OCI-LY7 (cell line): ENCODE measurements at regions not wholly inside any gene's neighbourhood (a gene's known extent, or its start where the extent isn't known, plus 50 kb on each side); places are given as distances from the start of the nearest gene placed in this dataset.
"Not testable (repeated sequence)": the region's sequence is repeated elsewhere in the genome, so short reads cannot be mapped to it uniquely, and the experiment has no call there.

Source experiments
- BruUV-seq: library from RNA; stranded (reverse); fragments of 400-500 nt; replicated peaks from 2 replicates; lab custom pipeline; 2021; lab: Mats Ljungman, UMichigan
- CTCF ChIA-PET: fragments of 300-600 bp; sonication (Branson Sonifier 250); formaldehyde crosslinking; loops from one replicate; lab custom pipeline; 2022; ENCODE audit warnings: antibody characterized with exemption; ENCODE audit not compliant: unreplicated experiment; lab: Charles Lee
- POLR2A ChIA-PET: fragments of 300-600 bp; sonication (Branson Sonifier 250); formaldehyde crosslinking; loops from one replicate; lab custom pipeline; 2022; ENCODE audit warnings: antibody characterized with exemption; lab: Charles Lee
- DNase-seq: peaks from one replicate; pipeline ENCODE4 v3.0.0-alpha.2; 2015; ENCODE audit warnings: low spot score
- H2AFZ ChIP-seq: fragments of 200-600 bp; sonication (generic), shearing (Covaris generic); 2 replicates; pipeline ENCODE4 v1.6.1; 2014; ENCODE audit warnings: mild to moderate bottlenecking, antibody characterized with exemption, low read length, moderate library complexity
- H3K27ac ChIP-seq: fragments of 200-600 bp; sonication (generic); 2 replicates; pipeline ENCODE4 v1.5.1; 2014; ENCODE audit warnings: mixed run types, low read depth, mild to moderate bottlenecking, moderate library complexity, low read length, inconsistent platforms; ENCODE audit not compliant: poor library complexity, severe bottlenecking
- H3K36me3 ChIP-seq: fragments of 200-600 bp; sonication (generic); 2 replicates; pipeline ENCODE4 v1.6.1; 2014; ENCODE audit warnings: mild to moderate bottlenecking, antibody characterized with exemption, low read length, moderate library complexity, mixed read lengths; ENCODE audit not compliant: insufficient read depth
- H3K4me1 ChIP-seq: fragments of 200-600 bp; sonication (generic); 2 replicates; pipeline ENCODE4 v1.5.1; 2014; ENCODE audit warnings: mild to moderate bottlenecking, low read length; ENCODE audit not compliant: insufficient read depth, poor library complexity, severe bottlenecking
- H3K4me2 ChIP-seq: fragments of 200-600 bp; sonication (generic); 2 replicates; pipeline ENCODE4 v1.6.1; 2014; ENCODE audit warnings: mild to moderate bottlenecking, low read length
- H3K4me3 ChIP-seq: fragments of 200-600 bp; sonication (generic); 2 replicates; pipeline ENCODE4 v1.5.1; 2014; ENCODE audit warnings: mild to moderate bottlenecking, low read depth, low read length; ENCODE audit not compliant: poor library complexity, severe bottlenecking
- H3K79me2 ChIP-seq: fragments of 200-600 bp; sonication (generic); 2 replicates; pipeline ENCODE4 v1.6.1; 2016; ENCODE audit warnings: low read depth, mild to moderate bottlenecking, low read length, moderate library complexity, mixed read lengths; ENCODE audit not compliant: insufficient read depth
- H3K9me2 ChIP-seq: fragments of 200-600 bp; sonication (generic); 2 replicates; pipeline ENCODE4 v1.6.1; 2016; ENCODE audit warnings: mild to moderate bottlenecking, low read length, mixed read lengths; ENCODE audit not compliant: insufficient read depth
- H3K9me3 ChIP-seq: fragments of 200-600 bp; sonication (generic); 2 replicates; pipeline ENCODE4 v1.6.1; 2014; ENCODE audit warnings: mild to moderate bottlenecking, mixed run types, low read length, mixed read lengths
- H4K20me1 ChIP-seq: fragments of 200-600 bp; sonication (generic); 2 replicates; pipeline ENCODE4 v1.6.1; 2014; ENCODE audit warnings: mild to moderate bottlenecking, antibody characterized with exemption, low read length, moderate library complexity, mixed read lengths; ENCODE audit not compliant: insufficient read depth
- EZH2phosphoT487 ChIP-seq: fragments of 200-600 bp; sonication (generic); IDR thresholded peaks from 2 replicates; pipeline ENCODE4 v1.6.1; 2018; ENCODE audit warnings: low read depth, borderline replicate concordance, mild to moderate bottlenecking, mixed run types, antibody characterized with exemption, low read length, moderate library complexity, mixed read lengths
- intact Hi-C: fragments of 100-400 bp; cut with micrococcal nuclease; formaldehyde crosslinking; loops from one replicate; pipeline ENCODE4 v1.10.0; 2022; ENCODE audit not compliant: unreplicated experiment
- TF ChIP-seq, protein P1 (sequence below): fragments of 200-600 bp; sonication (generic); conservative IDR thresholded peaks from 2 replicates; pipeline ENCODE4 v1.5.1; 2014; ENCODE audit warnings: mild to moderate bottlenecking, antibody characterized with exemption, low read length, moderate library complexity, mixed read lengths

DNA sequence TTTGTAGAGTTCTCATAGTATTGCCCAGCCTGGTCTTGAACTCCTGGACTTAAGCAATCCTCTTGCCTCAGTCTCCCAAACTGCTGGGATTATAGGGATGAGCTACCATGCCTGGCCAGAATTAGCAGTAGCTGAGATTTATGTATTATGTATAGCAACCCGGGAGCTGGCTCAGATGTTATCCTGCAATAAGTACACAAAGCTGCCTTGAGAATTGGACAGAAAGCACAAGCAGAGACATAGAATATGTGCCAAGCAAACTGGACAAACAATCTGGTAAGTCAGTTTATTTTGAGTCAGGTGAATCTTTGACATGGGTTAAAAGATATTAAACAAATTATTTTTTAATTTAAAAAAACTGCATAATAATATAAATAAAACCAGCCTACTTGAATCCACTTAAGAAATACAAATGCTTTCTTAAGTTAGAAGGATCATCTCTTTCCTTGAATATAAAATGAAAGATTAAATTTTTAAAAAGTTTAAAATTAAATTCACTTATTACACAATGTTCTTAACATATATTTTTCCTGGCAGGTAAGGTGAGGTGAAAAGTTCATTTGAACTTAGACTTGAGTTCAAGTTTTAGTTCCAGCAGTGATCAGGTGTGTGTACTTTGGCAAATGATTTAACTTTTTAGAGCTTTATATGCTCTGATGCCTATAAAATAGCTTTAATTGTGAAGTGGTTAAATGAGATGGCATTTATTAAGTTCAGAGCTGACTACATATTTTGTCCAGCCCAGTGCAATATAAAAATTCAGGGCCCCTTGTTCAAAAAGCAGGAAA, 87.8 kb upstream of the ACSL1 start:
- no TSS peak for BruUV-seq
- no peaks in the 10 kb centered on the region for H4K20me1 ChIP-seq
- H3K27ac ChIP-seq = no peak overlapping the region
- no peaks in the 10 kb centered on the region for H3K4me1 ChIP-seq
- H3K4me3 ChIP-seq = no peak overlapping the region
- no peaks in the 10 kb centered on the region for H3K79me2 ChIP-seq
- no peak overlapping the region for H3K4me2 ChIP-seq
- TF ChIP-seq EZH2phosphoT487 = no peak
- TF ChIP-seq, protein P1, sequence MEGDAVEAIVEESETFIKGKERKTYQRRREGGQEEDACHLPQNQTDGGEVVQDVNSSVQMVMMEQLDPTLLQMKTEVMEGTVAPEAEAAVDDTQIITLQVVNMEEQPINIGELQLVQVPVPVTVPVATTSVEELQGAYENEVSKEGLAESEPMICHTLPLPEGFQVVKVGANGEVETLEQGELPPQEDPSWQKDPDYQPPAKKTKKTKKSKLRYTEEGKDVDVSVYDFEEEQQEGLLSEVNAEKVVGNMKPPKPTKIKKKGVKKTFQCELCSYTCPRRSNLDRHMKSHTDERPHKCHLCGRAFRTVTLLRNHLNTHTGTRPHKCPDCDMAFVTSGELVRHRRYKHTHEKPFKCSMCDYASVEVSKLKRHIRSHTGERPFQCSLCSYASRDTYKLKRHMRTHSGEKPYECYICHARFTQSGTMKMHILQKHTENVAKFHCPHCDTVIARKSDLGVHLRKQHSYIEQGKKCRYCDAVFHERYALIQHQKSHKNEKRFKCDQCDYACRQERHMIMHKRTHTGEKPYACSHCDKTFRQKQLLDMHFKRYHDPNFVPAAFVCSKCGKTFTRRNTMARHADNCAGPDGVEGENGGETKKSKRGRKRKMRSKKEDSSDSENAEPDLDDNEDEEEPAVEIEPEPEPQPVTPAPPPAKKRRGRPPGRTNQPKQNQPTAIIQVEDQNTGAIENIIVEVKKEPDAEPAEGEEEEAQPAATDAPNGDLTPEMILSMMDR = no peak
- H2AFZ ChIP-seq = no peak overlapping the region
- no peaks in the 10 kb centered on the region for H3K9me2 ChIP-seq
- H3K9me3 ChIP-seq = no peaks in the 10 kb centered on the region
- CTCF ChIA-PET = interaction anchor here (1.6 kb wide), 1 partner anchor 168 kb away, joined by 3 read pairs; no protein-coding TSS in a partner anchor
- H3K36me3 ChIP-seq = no peaks in the 10 kb centered on the region
- POLR2A ChIA-PET = no interaction called here
- intact Hi-C loops = no loop called here
- DNase-seq = no peak

DNA sequence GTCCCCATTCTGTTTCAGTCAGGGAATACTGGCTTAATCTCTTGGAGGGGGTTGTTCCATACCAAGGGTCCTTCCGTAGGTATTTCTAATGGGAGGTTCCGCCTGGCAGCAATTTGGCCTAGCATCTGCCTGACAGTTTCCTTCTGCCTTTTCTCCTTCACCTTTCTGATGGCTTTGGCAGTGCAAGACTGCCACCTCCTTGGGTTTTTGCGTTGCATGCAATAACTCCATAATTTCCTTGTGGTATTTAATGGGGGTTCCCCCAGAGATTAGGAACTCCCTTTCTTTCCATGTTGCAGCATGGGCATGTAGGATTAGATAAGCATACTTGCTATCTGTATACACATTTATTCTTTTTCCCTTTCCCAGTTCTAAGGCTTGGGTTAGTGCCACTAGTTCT, 93.0 kb upstream of the ACSL1 start:
- H3K4me1 ChIP-seq, H3K27ac ChIP-seq, H3K4me2 ChIP-seq, H3K9me2 ChIP-seq, H3K36me3 ChIP-seq, H3K4me3 ChIP-seq, BruUV-seq, H3K9me3 ChIP-seq, H3K79me2 ChIP-seq, H4K20me1 ChIP-seq, intact Hi-C loops, POLR2A ChIA-PET, CTCF ChIA-PET, DNase-seq, H2AFZ ChIP-seq: not testable (repeated sequence)

DNA sequence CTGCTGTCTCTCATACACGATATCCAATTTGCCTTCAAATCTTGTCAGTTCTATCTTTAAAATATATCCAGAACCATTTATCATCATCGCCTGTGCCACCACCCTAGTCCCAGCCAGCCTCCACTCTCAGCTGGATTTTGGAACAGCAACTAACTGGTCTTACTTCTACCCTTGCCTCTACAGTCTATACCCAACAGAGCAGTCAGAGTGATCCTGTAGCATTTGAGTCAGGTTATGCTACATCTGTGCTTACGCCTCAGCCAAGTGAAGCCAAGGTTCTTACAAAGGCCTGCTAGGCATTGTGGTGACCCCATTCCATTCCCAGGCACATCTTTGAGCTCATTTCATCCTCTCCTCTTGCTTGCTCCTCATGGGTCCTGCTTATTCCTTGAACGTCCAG, 95.7 kb upstream of the ACSL1 start:
- no peak for DNase-seq
- ChIA-PET POLR2A (no interaction called here), CTCF (no interaction called here)
- no peaks in the 10 kb centered on the region for H3K36me3 ChIP-seq
- H3K4me3 ChIP-seq = no peak overlapping the region
- H3K4me1 ChIP-seq = no peaks in the 10 kb centered on the region
- intact Hi-C loops = no loop called here
- H3K27ac ChIP-seq = no peak overlapping the region
- no peak for TF ChIP-seq EZH2phosphoT487
- TF ChIP-seq, protein P1 = no peak
- no peaks in the 10 kb centered on the region for H3K9me2 ChIP-seq
- no peak overlapping the region for H2AFZ ChIP-seq
- no peak overlapping the region for H3K4me2 ChIP-seq
- no TSS peak for BruUV-seq
- no peaks in the 10 kb centered on the region for H3K79me2 ChIP-seq
- no peaks in the 10 kb centered on the region for H4K20me1 ChIP-seq
- H3K9me3 ChIP-seq = no peaks in the 10 kb centered on the region
